ENCODE measurements at regions not wholly inside any gene's neighbourhood (a gene's known extent, or its start where the extent isn't known, plus 50 kb on each side); places are given as distances from the start of the nearest gene placed in this dataset.

DNA sequence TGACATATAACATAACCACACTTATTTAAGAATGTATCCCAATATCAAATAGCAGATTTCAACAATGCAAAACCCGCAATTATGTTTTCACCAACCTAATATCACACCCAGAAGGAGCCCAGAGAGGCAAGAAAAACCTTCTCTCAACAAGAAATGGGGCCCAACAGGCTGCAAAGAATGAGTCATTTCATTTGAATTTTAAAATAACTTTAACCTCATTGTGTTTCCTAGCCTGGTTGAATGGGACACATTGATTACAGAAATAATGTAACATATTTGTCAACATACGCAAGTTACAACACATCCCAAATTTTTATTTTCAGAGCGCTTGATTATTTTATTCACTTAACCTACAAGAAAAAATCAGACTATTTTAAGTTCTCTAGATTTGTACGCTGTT, 365.1 kb upstream of the SLCO3A1 start:
- Histone ChIP-seq H4K20me1 (ENCODE audit: insufficient read depth) (no peaks in the 10 kb centered on the region), H3K27me3 (ENCODE audit: insufficient read depth) (no peaks in the 10 kb centered on the region), H3K79me2 (ENCODE audit: insufficient read depth) (no peaks in the 10 kb centered on the region), H3K9me2 (no peaks in the 10 kb centered on the region), H3K4me1 (ENCODE audit: control insufficient read depth in 1 of 2, insufficient read depth in 2 of 2, low read depth in 1 of 2, low read length in 1 of 2) (no peaks in the 10 kb centered on the region), H3K4me3 (ENCODE audit: low read depth in 2 of 2, low read length in 1 of 2) (no peak overlapping the region), H2AFZ (ENCODE audit: low read depth) (no peak overlapping the region), H3K4me2 (no peak overlapping the region), H3K27ac (ENCODE audit: low read depth in 2 of 2, low read length in 1 of 2) (no peak overlapping the region), H3K9me3 (no peaks in the 10 kb centered on the region), H3K36me3 (replicated peaks in 1 of 2; ENCODE audit: control insufficient read depth in 1 of 2, insufficient read depth in 2 of 2, low read length in 1 of 2) (no peaks in the 10 kb centered on the region), H3K9ac (no peak overlapping the region), H3F3A (replicated peaks; ENCODE audit: insufficient read depth) (no peaks in the 10 kb centered on the region)
- WGBS (ENCODE audit: low lambda C conversion rate): 72% methylated on average over 4 of the region's 4 CpGs
- TF ChIP-seq EP300 (IDR thresholded peaks at IDR 0.05; ENCODE audit: borderline replicate concordance in 1 of 2, low read depth in 1 of 2, low read length in 1 of 2): no peak
- TF ChIP-seq JUND (IDR thresholded peaks at IDR 0.05): peak; percentile 19; the same call in 1 of the 2 replicates
- ChIA-PET CTCF (no interaction called here), POLR2A (no interaction called here)
- DNase-seq: no peak

DNA sequence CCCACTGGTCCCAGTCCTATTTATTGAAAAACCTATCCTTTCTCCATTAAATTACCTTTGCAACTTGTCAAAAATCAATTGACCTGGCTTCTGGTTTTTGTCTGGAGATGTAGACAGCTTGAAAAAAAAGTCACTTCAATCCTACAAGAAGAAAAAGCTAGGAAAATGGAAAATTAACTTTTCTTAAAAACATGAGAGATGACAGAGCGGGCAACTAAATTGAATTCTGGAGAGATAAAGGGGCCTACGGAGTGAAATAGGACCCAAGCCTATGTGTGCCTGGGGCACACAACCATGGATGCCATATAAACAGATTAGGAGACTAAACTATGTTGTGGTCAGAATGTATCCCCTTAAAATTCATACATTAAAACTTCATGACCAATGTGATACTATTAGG, 363.3 kb upstream of the SLCO3A1 start:
- H3K9me3 ChIP-seq: no peaks in the 10 kb centered on the region
- no peak overlapping the region for H3K4me3 ChIP-seq (ENCODE audit: low read depth in 2 of 2, low read length in 1 of 2)
- no peak for DNase-seq
- H2AFZ ChIP-seq (ENCODE audit: low read depth): no peak overlapping the region
- POLR2A ChIA-PET: no interaction called here
- H3K27me3 ChIP-seq (ENCODE audit: insufficient read depth): no peaks in the 10 kb centered on the region
- H3K9me2 ChIP-seq: no peaks in the 10 kb centered on the region
- no peaks in the 10 kb centered on the region for H3K36me3 ChIP-seq (replicated peaks in 1 of 2; ENCODE audit: control insufficient read depth in 1 of 2, insufficient read depth in 2 of 2, low read length in 1 of 2)
- H3F3A ChIP-seq (replicated peaks; ENCODE audit: insufficient read depth): no peaks in the 10 kb centered on the region
- CTCF ChIA-PET: no interaction called here
- no peak overlapping the region for H3K9ac ChIP-seq
- H4K20me1 ChIP-seq (ENCODE audit: insufficient read depth): no peaks in the 10 kb centered on the region
- H3K79me2 ChIP-seq (ENCODE audit: insufficient read depth): no peaks in the 10 kb centered on the region
- H3K27ac ChIP-seq (ENCODE audit: low read depth in 2 of 2, low read length in 1 of 2): no peak overlapping the region
- WGBS (ENCODE audit: low lambda C conversion rate): 90% methylated on average over 2 of the region's 2 CpGs
- TF ChIP-seq RAD21 (IDR thresholded peaks at IDR 0.05; ENCODE audit: low read length): no peak
- no peak overlapping the region for H3K4me2 ChIP-seq
- no peaks in the 10 kb centered on the region for H3K4me1 ChIP-seq (ENCODE audit: control insufficient read depth in 1 of 2, insufficient read depth in 2 of 2, low read depth in 1 of 2, low read length in 1 of 2)

DNA sequence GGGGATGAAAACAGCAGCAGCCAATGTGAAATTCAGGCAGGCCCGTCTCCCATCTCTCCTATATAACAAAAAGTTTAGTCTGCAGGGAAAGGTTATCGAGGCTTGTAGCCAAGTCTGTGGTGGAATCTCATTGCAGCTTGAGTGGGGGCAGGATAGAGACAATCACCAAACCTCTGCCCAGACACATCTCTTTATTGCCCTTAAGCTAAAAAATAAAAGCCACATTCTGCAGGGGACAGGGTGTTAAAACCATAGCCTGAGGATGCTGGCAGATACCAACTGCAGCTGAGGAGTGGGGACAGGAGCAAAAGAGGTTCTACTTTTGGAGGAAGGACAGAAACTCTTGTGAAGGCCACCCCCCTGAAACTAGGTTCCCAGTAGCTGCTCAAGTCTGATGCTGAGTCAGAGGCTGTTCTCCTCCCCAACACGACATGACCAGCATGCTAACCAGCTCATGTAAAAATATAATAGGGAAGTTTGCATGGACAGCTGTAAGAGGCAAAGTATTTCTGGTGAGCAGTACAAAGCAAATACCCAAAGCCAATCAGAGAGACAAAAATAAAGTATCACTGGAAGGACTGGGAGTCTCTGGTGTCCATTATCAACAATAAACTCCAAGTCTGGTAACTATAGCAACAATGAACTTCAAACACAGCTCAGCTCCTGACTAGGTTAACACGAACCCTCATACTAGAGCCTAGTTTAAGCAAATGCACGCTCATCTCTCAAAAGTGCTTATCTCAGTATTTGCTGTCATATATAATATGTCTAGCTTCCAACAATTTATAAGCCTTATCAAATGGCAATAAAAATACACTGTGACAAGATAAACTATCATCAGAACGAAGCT, 362.2 kb upstream of the SLCO3A1 start:
- WGBS (ENCODE audit: low lambda C conversion rate): 65% methylated on average over 6 of the region's 6 CpGs
- H3K9ac ChIP-seq: no peak overlapping the region
- H3K36me3 ChIP-seq (replicated peaks in 1 of 2; ENCODE audit: control insufficient read depth in 1 of 2, insufficient read depth in 2 of 2, low read length in 1 of 2): no peaks in the 10 kb centered on the region
- no peak overlapping the region for H3K4me2 ChIP-seq
- TF ChIP-seq, protein P1, sequence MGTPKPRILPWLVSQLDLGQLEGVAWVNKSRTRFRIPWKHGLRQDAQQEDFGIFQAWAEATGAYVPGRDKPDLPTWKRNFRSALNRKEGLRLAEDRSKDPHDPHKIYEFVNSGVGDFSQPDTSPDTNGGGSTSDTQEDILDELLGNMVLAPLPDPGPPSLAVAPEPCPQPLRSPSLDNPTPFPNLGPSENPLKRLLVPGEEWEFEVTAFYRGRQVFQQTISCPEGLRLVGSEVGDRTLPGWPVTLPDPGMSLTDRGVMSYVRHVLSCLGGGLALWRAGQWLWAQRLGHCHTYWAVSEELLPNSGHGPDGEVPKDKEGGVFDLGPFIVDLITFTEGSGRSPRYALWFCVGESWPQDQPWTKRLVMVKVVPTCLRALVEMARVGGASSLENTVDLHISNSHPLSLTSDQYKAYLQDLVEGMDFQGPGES (IDR thresholded peaks at IDR 0.05; ENCODE audit: low read depth, low read length): no peak
- TF ChIP-seq SMC3 (IDR thresholded peaks at IDR 0.05; ENCODE audit: low read depth, low read length) (no peak), NRF1 (IDR thresholded peaks at IDR 0.05; ENCODE audit: low read depth, low read length) (no peak), RAD21 (IDR thresholded peaks at IDR 0.05; ENCODE audit: low read length) (no peak), GABPA (IDR thresholded peaks at IDR 0.05; ENCODE audit: low read depth) (no peak), FOSL2 (IDR thresholded peaks at IDR 0.05; ENCODE audit: borderline replicate concordance, low read depth) (no peak)
- TF ChIP-seq, protein P2, sequence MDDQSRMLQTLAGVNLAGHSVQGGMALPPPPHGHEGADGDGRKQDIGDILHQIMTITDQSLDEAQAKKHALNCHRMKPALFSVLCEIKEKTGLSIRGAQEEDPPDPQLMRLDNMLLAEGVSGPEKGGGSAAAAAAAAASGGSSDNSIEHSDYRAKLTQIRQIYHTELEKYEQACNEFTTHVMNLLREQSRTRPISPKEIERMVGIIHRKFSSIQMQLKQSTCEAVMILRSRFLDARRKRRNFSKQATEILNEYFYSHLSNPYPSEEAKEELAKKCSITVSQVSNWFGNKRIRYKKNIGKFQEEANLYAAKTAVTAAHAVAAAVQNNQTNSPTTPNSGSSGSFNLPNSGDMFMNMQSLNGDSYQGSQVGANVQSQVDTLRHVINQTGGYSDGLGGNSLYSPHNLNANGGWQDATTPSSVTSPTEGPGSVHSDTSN (IDR thresholded peaks at IDR 0.05): no peak
- no peaks in the 10 kb centered on the region for H3F3A ChIP-seq (replicated peaks; ENCODE audit: insufficient read depth)
- no peaks in the 10 kb centered on the region for H3K9me2 ChIP-seq
- no peaks in the 10 kb centered on the region for H3K79me2 ChIP-seq (ENCODE audit: insufficient read depth)
- H3K4me3 ChIP-seq (ENCODE audit: low read depth in 2 of 2, low read length in 1 of 2): no peak overlapping the region
- H4K20me1 ChIP-seq (ENCODE audit: insufficient read depth): no peaks in the 10 kb centered on the region
- DNase-seq: no peak
- no peaks in the 10 kb centered on the region for H3K9me3 ChIP-seq
- ChIA-PET POLR2A (no interaction called here), CTCF (no interaction called here)
- H3K4me1 ChIP-seq (ENCODE audit: control insufficient read depth in 1 of 2, insufficient read depth in 2 of 2, low read depth in 1 of 2, low read length in 1 of 2): no peaks in the 10 kb centered on the region
- H3K27ac ChIP-seq (ENCODE audit: low read depth in 2 of 2, low read length in 1 of 2): no peak overlapping the region
- no peaks in the 10 kb centered on the region for H3K27me3 ChIP-seq (ENCODE audit: insufficient read depth)
- no peak overlapping the region for H2AFZ ChIP-seq (ENCODE audit: low read depth)
